ENCODE measurements at regions not wholly inside any gene's neighbourhood (a gene's known extent, or its start where the extent isn't known, plus 50 kb on each side); places are given as distances from the start of the nearest gene placed in this dataset.
A peak's percentile ranks its signal among the peaks of the same experiment; 100 is the strongest.

- no peaks in the 10 kb centered on the region for H3K9me3 ChIP-seq (ENCODE audit: control insufficient read depth, insufficient read depth, low read length)
- H3K27ac ChIP-seq (ENCODE audit: low read depth, low read length), result no peak overlapping the region
- H3K27me3 ChIP-seq (ENCODE audit: control insufficient read depth, insufficient read depth, low read length), result no peaks in the 10 kb centered on the region
- no peaks in the 10 kb centered on the region for H3K36me3 ChIP-seq (ENCODE audit: control insufficient read depth, insufficient read depth, low read length)
- no peak for DNase-seq (ENCODE audit: low read depth in 4 of 6, low spot score in 6 of 6)
- no peak overlapping the region for H3K4me3 ChIP-seq (ENCODE audit: low read depth, low read length)
- no CpG with 5 or more reads among the region's 2 CpGs for WGBS (ENCODE audit: insufficient coverage)
- H3K4me1 ChIP-seq (ENCODE audit: control insufficient read depth, insufficient read depth, low read length), result no peaks in the 10 kb centered on the region
Measured at GRCh38 chr3:166191411-166191810, 354.2 kb upstream of the BCHE start.

GRCh38 chr3:166190360-166190759 lies 353.1 kb upstream of the BCHE start:
- H3K9me3 ChIP-seq (ENCODE audit: control insufficient read depth, insufficient read depth, low read length), result no peaks in the 10 kb centered on the region
- no peaks in the 10 kb centered on the region for H3K36me3 ChIP-seq (ENCODE audit: control insufficient read depth, insufficient read depth, low read length)
- H3K4me3 ChIP-seq (ENCODE audit: low read depth, low read length), result no peak overlapping the region
- WGBS (ENCODE audit: insufficient coverage), result no CpG with 5 or more reads among the region's 1 CpG
- no peaks in the 10 kb centered on the region for H3K4me1 ChIP-seq (ENCODE audit: control insufficient read depth, insufficient read depth, low read length)
- H3K27ac ChIP-seq (ENCODE audit: low read depth, low read length), result no peak overlapping the region
- H3K27me3 ChIP-seq (ENCODE audit: control insufficient read depth, insufficient read depth, low read length), result no peaks in the 10 kb centered on the region
- DNase-seq (ENCODE audit: low read depth in 4 of 6, low spot score in 6 of 6), result no peak

GRCh38 chr3:166187237-166187636 lies 350.0 kb upstream of the BCHE start:
- Histone ChIP-seq H3K27ac (ENCODE audit: low read depth, low read length) (no peak overlapping the region), H3K4me1 (ENCODE audit: control insufficient read depth, insufficient read depth, low read length) (no peaks in the 10 kb centered on the region), H3K27me3 (ENCODE audit: control insufficient read depth, insufficient read depth, low read length) (no peaks in the 10 kb centered on the region), H3K36me3 (ENCODE audit: control insufficient read depth, insufficient read depth, low read length) (no peaks in the 10 kb centered on the region), H3K4me3 (ENCODE audit: low read depth, low read length) (no peak overlapping the region), H3K9me3 (ENCODE audit: control insufficient read depth, insufficient read depth, low read length) (no peaks in the 10 kb centered on the region)
- 88% methylated on average over 1 of the region's 1 CpG for WGBS (ENCODE audit: insufficient coverage)
- no peak for DNase-seq (ENCODE audit: low read depth in 4 of 6, low spot score in 6 of 6)

- H3K4me3 ChIP-seq (ENCODE audit: low read depth, low read length), result no peak overlapping the region
- H3K27ac ChIP-seq (ENCODE audit: low read depth, low read length), result no peak overlapping the region
- no peaks in the 10 kb centered on the region for H3K27me3 ChIP-seq (ENCODE audit: control insufficient read depth, insufficient read depth, low read length)
- no peaks in the 10 kb centered on the region for H3K36me3 ChIP-seq (ENCODE audit: control insufficient read depth, insufficient read depth, low read length)
- no peaks in the 10 kb centered on the region for H3K4me1 ChIP-seq (ENCODE audit: control insufficient read depth, insufficient read depth, low read length)
- DNase-seq (ENCODE audit: low read depth in 4 of 6, low spot score in 6 of 6), result no peak
- H3K9me3 ChIP-seq (ENCODE audit: control insufficient read depth, insufficient read depth, low read length), result no peaks in the 10 kb centered on the region
Measured at GRCh38 chr3:166186003-166186402, 348.8 kb upstream of the BCHE start.

- Histone ChIP-seq H3K4me1 (ENCODE audit: control insufficient read depth, insufficient read depth, low read length) (no peaks in the 10 kb centered on the region), H3K36me3 (ENCODE audit: control insufficient read depth, insufficient read depth, low read length) (no peaks in the 10 kb centered on the region), H3K27ac (ENCODE audit: low read depth, low read length) (no peak overlapping the region), H3K27me3 (ENCODE audit: control insufficient read depth, insufficient read depth, low read length) (no peaks in the 10 kb centered on the region), H3K4me3 (ENCODE audit: low read depth, low read length) (no peak overlapping the region), H3K9me3 (ENCODE audit: control insufficient read depth, insufficient read depth, low read length) (no peaks in the 10 kb centered on the region)
- DNase-seq (ENCODE audit: low read depth in 4 of 6, low spot score in 6 of 6), result no peak
- WGBS (ENCODE audit: insufficient coverage), result 100% methylated on average over 1 of the region's 1 CpG
Measured at GRCh38 chr3:166177130-166177529, 339.9 kb upstream of the BCHE start.

- Histone ChIP-seq H3K36me3 (ENCODE audit: control insufficient read depth, insufficient read depth, low read length) (no peaks in the 10 kb centered on the region), H3K4me1 (ENCODE audit: control insufficient read depth, insufficient read depth, low read length) (no peaks in the 10 kb centered on the region), H3K9me3 (ENCODE audit: control insufficient read depth, insufficient read depth, low read length) (no peaks in the 10 kb centered on the region), H3K27me3 (ENCODE audit: control insufficient read depth, insufficient read depth, low read length) (no peaks in the 10 kb centered on the region), H3K27ac (ENCODE audit: low read depth, low read length) (no peak overlapping the region), H3K4me3 (ENCODE audit: low read depth, low read length) (no peak overlapping the region)
- no CpG with 5 or more reads among the region's 3 CpGs for WGBS (ENCODE audit: insufficient coverage)
- no peak for DNase-seq (ENCODE audit: low read depth in 4 of 6, low spot score in 6 of 6)
Measured at GRCh38 chr3:166171695-166172094, 334.5 kb upstream of the BCHE start.

- no peaks in the 10 kb centered on the region for H3K36me3 ChIP-seq (ENCODE audit: control insufficient read depth, insufficient read depth, low read length)
- DNase-seq (ENCODE audit: low read depth in 4 of 6, low spot score in 6 of 6), result peak in 1 of 6 donors; percentile 84
- WGBS (ENCODE audit: insufficient coverage), result no CpG with 5 or more reads among the region's 1 CpG
- no peaks in the 10 kb centered on the region for H3K4me1 ChIP-seq (ENCODE audit: control insufficient read depth, insufficient read depth, low read length)
- H3K4me3 ChIP-seq (ENCODE audit: low read depth, low read length), result no peak overlapping the region
- H3K27ac ChIP-seq (ENCODE audit: low read depth, low read length), result no peak overlapping the region
- no peaks in the 10 kb centered on the region for H3K9me3 ChIP-seq (ENCODE audit: control insufficient read depth, insufficient read depth, low read length)
- no peaks in the 10 kb centered on the region for H3K27me3 ChIP-seq (ENCODE audit: control insufficient read depth, insufficient read depth, low read length)
Measured at GRCh38 chr3:166169681-166170080, 332.5 kb upstream of the BCHE start.

- Histone ChIP-seq H3K4me1 (ENCODE audit: control insufficient read depth, insufficient read depth, low read length) (no peaks in the 10 kb centered on the region), H3K27ac (ENCODE audit: low read depth, low read length) (no peak overlapping the region), H3K9me3 (ENCODE audit: control insufficient read depth, insufficient read depth, low read length) (no peaks in the 10 kb centered on the region), H3K36me3 (ENCODE audit: control insufficient read depth, insufficient read depth, low read length) (no peaks in the 10 kb centered on the region), H3K27me3 (ENCODE audit: control insufficient read depth, insufficient read depth, low read length) (no peaks in the 10 kb centered on the region), H3K4me3 (ENCODE audit: low read depth, low read length) (no peak overlapping the region)
- WGBS (ENCODE audit: insufficient coverage), result no CpG with 5 or more reads among the region's 1 CpG
- no peak for DNase-seq (ENCODE audit: low read depth in 4 of 6, low spot score in 6 of 6)
Measured at GRCh38 chr3:166127969-166128368, 290.7 kb upstream of the BCHE start.

- Histone ChIP-seq H3K27ac (ENCODE audit: low read depth, low read length) (no peak overlapping the region), H3K4me1 (ENCODE audit: control insufficient read depth, insufficient read depth, low read length) (no peaks in the 10 kb centered on the region), H3K36me3 (ENCODE audit: control insufficient read depth, insufficient read depth, low read length) (no peaks in the 10 kb centered on the region), H3K9me3 (ENCODE audit: control insufficient read depth, insufficient read depth, low read length) (no peaks in the 10 kb centered on the region), H3K4me3 (ENCODE audit: low read depth, low read length) (no peak overlapping the region), H3K27me3 (ENCODE audit: control insufficient read depth, insufficient read depth, low read length) (no peaks in the 10 kb centered on the region)
- no peak for DNase-seq (ENCODE audit: low read depth in 4 of 6, low spot score in 6 of 6)
- WGBS (ENCODE audit: insufficient coverage), result 85% methylated on average over 2 of the region's 2 CpGs
Measured at GRCh38 chr3:166125179-166125578, 288.0 kb upstream of the BCHE start.

- DNase-seq (ENCODE audit: low read depth in 4 of 6, low spot score in 6 of 6), result no peak
Measured at GRCh38 chr3:166123576-166123975, 286.4 kb upstream of the BCHE start.

GRCh38 chr3:166123088-166123487 lies 285.9 kb upstream of the BCHE start:
- Histone ChIP-seq H3K27ac (ENCODE audit: low read depth, low read length) (no peak overlapping the region), H3K4me1 (ENCODE audit: control insufficient read depth, insufficient read depth, low read length) (no peaks in the 10 kb centered on the region), H3K4me3 (ENCODE audit: low read depth, low read length) (no peak overlapping the region), H3K36me3 (ENCODE audit: control insufficient read depth, insufficient read depth, low read length) (no peaks in the 10 kb centered on the region), H3K9me3 (ENCODE audit: control insufficient read depth, insufficient read depth, low read length) (peaks cover 2% of the 10 kb centered on the region), H3K27me3 (ENCODE audit: control insufficient read depth, insufficient read depth, low read length) (no peaks in the 10 kb centered on the region)
- no peak for DNase-seq (ENCODE audit: low read depth in 4 of 6, low spot score in 6 of 6)

More at GRCh38 chr3:166123576-166123975, 286.4 kb upstream of the BCHE start:
- Histone ChIP-seq H3K4me1 (ENCODE audit: control insufficient read depth, insufficient read depth, low read length) (no peaks in the 10 kb centered on the region), H3K4me3 (ENCODE audit: low read depth, low read length) (no peak overlapping the region), H3K27me3 (ENCODE audit: control insufficient read depth, insufficient read depth, low read length) (no peaks in the 10 kb centered on the region), H3K27ac (ENCODE audit: low read depth, low read length) (no peak overlapping the region), H3K9me3 (ENCODE audit: control insufficient read depth, insufficient read depth, low read length) (peaks cover under 1% of the 10 kb centered on the region), H3K36me3 (ENCODE audit: control insufficient read depth, insufficient read depth, low read length) (no peaks in the 10 kb centered on the region)
